Calu3 (cell line): ENCODE measurements at regions not wholly inside any gene's neighbourhood (a gene's known extent, or its start where the extent isn't known, plus 50 kb on each side); places are given as distances from the start of the nearest gene placed in this dataset.

Experiments used
- BruUV-seq: library from RNA; stranded (reverse); fragments of 400-500 nt; replicated peaks from 2 replicates; lab custom pipeline; 2021; lab: Mats Ljungman, UMichigan
- CTCF ChIA-PET: fragments of 300-600 bp; sonication (Branson Sonifier 250); formaldehyde crosslinking; loops from one replicate; lab custom pipeline; 2022; ENCODE audit warnings: antibody characterized with exemption; lab: Charles Lee
- DNase-seq: peaks from one replicate; pipeline ENCODE4 v3.0.0; 2022
- H3K27ac Mint-ChIP-seq: one replicate; pipeline ENCODE4 v1.8.0; 2022; ENCODE audit warnings: mixed read lengths; ENCODE audit not compliant: unreplicated experiment
- H3K27me3 Mint-ChIP-seq: one replicate; pipeline ENCODE4 v1.8.0; 2022; ENCODE audit warnings: mixed read lengths; ENCODE audit not compliant: unreplicated experiment
- H3K36me3 Mint-ChIP-seq: one replicate; pipeline ENCODE4 v1.8.0; 2022; ENCODE audit warnings: mild to moderate bottlenecking, moderate library complexity, mixed read lengths; ENCODE audit not compliant: insufficient read depth, unreplicated experiment
- H3K4me1 Mint-ChIP-seq: one replicate; pipeline ENCODE4 v1.8.0; 2022; ENCODE audit warnings: mild to moderate bottlenecking, low read depth, mixed read lengths; ENCODE audit not compliant: unreplicated experiment
- H3K4me3 Mint-ChIP-seq: one replicate; pipeline ENCODE4 v1.8.0; 2022; ENCODE audit warnings: mild to moderate bottlenecking, low read depth, moderate library complexity, mixed read lengths; ENCODE audit not compliant: unreplicated experiment
- H3K9me3 Mint-ChIP-seq: one replicate; pipeline ENCODE4 v1.8.0; 2022; ENCODE audit warnings: low read depth, mixed read lengths; ENCODE audit not compliant: unreplicated experiment
- CTCF ChIP-seq: fragments of 200-600 bp; IDR thresholded peaks from one replicate; pipeline ENCODE4 v1.8.0; 2022; ENCODE audit warnings: antibody characterized with exemption; ENCODE audit not compliant: unreplicated experiment
- intact Hi-C: fragments of 100-400 bp; cut with micrococcal nuclease; formaldehyde crosslinking; loops from one replicate; pipeline ENCODE4 v1.10.0; 2022; ENCODE audit not compliant: unreplicated experiment

- Mint-ChIP-seq H3K4me1 (no peaks in the 10 kb centered on the region), H3K27me3 (no peaks in the 10 kb centered on the region), H3K27ac (no peak overlapping the region), H3K9me3 (no peaks in the 10 kb centered on the region), H3K4me3 (no peak overlapping the region), H3K36me3 (no peaks in the 10 kb centered on the region)
- no TSS peak for BruUV-seq
- no peak for DNase-seq
- no peak for TF ChIP-seq CTCF
- intact Hi-C loops, result no loop called here
- CTCF ChIA-PET, result no interaction called here
Measured at GRCh38 chr13:75115171-75115570, 366.8 kb downstream of the TBC1D4 start.

GRCh38 chr13:75103976-75104375 is 378.0 kb downstream of the TBC1D4 start:
- H3K27me3 Mint-ChIP-seq, result no peaks in the 10 kb centered on the region
- no peaks in the 10 kb centered on the region for H3K36me3 Mint-ChIP-seq
- no peak overlapping the region for H3K27ac Mint-ChIP-seq
- H3K9me3 Mint-ChIP-seq, result no peaks in the 10 kb centered on the region
- no peak for DNase-seq
- BruUV-seq, result no TSS peak
- no peak overlapping the region for H3K4me3 Mint-ChIP-seq
- H3K4me1 Mint-ChIP-seq, result no peaks in the 10 kb centered on the region
- intact Hi-C loops, result no loop called here
- CTCF ChIA-PET, result no interaction called here
- no peak for TF ChIP-seq CTCF

- BruUV-seq, result no TSS peak
- Mint-ChIP-seq H3K27ac (no peak overlapping the region), H3K27me3 (no peaks in the 10 kb centered on the region), H3K36me3 (no peaks in the 10 kb centered on the region), H3K4me3 (no peak overlapping the region), H3K4me1 (no peaks in the 10 kb centered on the region), H3K9me3 (no peaks in the 10 kb centered on the region)
- no peak for DNase-seq
- intact Hi-C loops, result no loop called here
- TF ChIP-seq CTCF, result no peak
- CTCF ChIA-PET, result no interaction called here
Measured at GRCh38 chr13:75102001-75102716, 379.8 kb downstream of the TBC1D4 start.

- H3K4me3 Mint-ChIP-seq, result no peak overlapping the region
- no TSS peak for BruUV-seq
- intact Hi-C loops, result no loop called here
- CTCF ChIA-PET, result no interaction called here
- H3K4me1 Mint-ChIP-seq, result no peaks in the 10 kb centered on the region
- no peak overlapping the region for H3K27ac Mint-ChIP-seq
- no peak for DNase-seq
- no peaks in the 10 kb centered on the region for H3K36me3 Mint-ChIP-seq
- TF ChIP-seq CTCF, result no peak
- H3K27me3 Mint-ChIP-seq, result no peaks in the 10 kb centered on the region
- no peaks in the 10 kb centered on the region for H3K9me3 Mint-ChIP-seq
Measured at GRCh38 chr13:75101348-75101747, 380.6 kb downstream of the TBC1D4 start.
